ENCODE measurements at regions not wholly inside any gene's neighbourhood (a gene's known extent, or its start where the extent isn't known, plus 50 kb on each side); places are given as distances from the start of the nearest gene placed in this dataset.

DNA sequence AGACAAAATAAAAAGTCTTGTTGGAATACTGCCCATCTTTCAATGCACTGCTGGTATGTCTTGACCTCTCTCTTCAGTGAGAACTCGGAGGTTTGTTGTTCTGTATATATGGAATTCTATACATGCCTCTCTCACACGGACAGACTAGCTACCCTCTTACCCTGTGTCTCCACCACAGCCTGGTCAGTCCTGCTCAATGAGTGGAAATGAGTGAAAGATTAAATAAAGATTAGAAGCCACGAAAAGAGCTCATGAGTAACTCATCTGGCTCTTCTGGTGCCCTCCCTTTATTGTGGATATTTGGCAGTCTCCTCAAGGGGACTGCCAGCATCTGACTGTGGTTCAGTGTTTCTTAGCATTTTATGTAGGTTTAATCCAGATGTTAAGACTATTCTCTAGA lies 262.8 kb upstream of the MAP3K7 start:
- TF ChIP-seq, protein P1, sequence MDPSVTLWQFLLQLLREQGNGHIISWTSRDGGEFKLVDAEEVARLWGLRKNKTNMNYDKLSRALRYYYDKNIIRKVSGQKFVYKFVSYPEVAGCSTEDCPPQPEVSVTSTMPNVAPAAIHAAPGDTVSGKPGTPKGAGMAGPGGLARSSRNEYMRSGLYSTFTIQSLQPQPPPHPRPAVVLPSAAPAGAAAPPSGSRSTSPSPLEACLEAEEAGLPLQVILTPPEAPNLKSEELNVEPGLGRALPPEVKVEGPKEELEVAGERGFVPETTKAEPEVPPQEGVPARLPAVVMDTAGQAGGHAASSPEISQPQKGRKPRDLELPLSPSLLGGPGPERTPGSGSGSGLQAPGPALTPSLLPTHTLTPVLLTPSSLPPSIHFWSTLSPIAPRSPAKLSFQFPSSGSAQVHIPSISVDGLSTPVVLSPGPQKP (IDR thresholded peaks at IDR 0.05; ENCODE audit: low read depth, low read length) = no peak
- TF ChIP-seq CHD4 (IDR thresholded peaks at IDR 0.05; ENCODE audit: borderline replicate concordance) (no peak), POLR2A (IDR thresholded peaks at IDR 0.05; ENCODE audit: low read length) (no peak), CEBPB (IDR thresholded peaks at IDR 0.05) (no peak), KDM1A (IDR thresholded peaks at IDR 0.05; ENCODE audit: low read depth) (no peak), ZNF302 (CRISPR knock-in tag; IDR thresholded peaks at IDR 0.05) (no peak)
- TF ChIP-seq, protein P2, sequence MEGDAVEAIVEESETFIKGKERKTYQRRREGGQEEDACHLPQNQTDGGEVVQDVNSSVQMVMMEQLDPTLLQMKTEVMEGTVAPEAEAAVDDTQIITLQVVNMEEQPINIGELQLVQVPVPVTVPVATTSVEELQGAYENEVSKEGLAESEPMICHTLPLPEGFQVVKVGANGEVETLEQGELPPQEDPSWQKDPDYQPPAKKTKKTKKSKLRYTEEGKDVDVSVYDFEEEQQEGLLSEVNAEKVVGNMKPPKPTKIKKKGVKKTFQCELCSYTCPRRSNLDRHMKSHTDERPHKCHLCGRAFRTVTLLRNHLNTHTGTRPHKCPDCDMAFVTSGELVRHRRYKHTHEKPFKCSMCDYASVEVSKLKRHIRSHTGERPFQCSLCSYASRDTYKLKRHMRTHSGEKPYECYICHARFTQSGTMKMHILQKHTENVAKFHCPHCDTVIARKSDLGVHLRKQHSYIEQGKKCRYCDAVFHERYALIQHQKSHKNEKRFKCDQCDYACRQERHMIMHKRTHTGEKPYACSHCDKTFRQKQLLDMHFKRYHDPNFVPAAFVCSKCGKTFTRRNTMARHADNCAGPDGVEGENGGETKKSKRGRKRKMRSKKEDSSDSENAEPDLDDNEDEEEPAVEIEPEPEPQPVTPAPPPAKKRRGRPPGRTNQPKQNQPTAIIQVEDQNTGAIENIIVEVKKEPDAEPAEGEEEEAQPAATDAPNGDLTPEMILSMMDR (IDR thresholded peaks at IDR 0.05) = no peak
- TF ChIP-seq, protein P3, sequence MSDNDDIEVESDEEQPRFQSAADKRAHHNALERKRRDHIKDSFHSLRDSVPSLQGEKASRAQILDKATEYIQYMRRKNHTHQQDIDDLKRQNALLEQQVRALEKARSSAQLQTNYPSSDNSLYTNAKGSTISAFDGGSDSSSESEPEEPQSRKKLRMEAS (IDR thresholded peaks at IDR 0.05) = no peak
